ENCODE measurements at regions not wholly inside any gene's neighbourhood (a gene's known extent, or its start where the extent isn't known, plus 50 kb on each side); places are given as distances from the start of the nearest gene placed in this dataset.

DNA sequence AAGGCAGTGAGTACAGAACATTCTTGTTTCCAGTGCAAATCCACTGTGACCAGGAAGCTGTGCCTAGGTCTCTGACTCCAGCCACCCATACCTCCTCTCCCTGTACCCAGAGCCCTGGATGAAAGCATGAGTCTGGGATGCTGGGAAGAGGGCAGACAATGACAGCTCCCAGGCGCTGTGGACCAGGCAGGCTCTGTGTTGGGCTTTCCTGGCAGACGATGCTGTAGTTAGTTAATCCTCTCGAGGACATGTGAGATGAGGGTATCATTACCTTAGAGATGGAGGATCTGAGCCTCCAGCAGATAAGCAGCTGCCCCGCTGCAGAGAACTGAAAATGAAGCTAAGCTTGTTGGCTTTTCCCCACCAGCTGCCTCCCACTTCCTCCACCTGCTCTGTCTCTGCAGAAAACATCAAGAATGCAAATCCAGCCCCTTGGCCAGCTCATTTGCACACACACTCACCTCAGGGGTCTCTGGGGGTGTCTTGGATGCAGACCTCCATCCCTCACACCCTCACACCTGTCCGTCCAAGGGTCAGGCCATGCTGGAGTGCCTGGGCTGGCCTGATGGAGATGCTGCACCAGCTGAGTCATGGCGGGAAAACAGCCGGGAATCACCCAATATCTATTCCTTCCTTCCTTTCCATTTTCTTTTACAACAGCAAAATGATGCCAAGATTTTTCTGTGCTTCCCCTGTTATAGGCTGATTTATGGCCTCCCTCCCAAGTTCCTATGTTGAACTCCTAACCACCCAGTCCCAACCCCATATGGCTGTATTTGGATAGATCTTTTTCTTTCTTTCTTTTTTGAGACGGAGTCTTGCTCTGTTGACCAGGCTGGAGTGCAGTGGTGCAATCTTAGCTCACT, 94.9 kb upstream of the SEPTIN5 start:
- no peak for TF ChIP-seq CBX8 (IDR thresholded peaks at IDR 0.05; ENCODE audit: borderline replicate concordance, low read depth, low read length)
- TF ChIP-seq SP1 (IDR thresholded peaks at IDR 0.05; ENCODE audit: low read depth, low read length) = no peak
- TF ChIP-seq FOSL1 (IDR thresholded peaks at IDR 0.05; ENCODE audit: insufficient read depth, low read depth, low read length) = no peak
- TF ChIP-seq, protein P1, sequence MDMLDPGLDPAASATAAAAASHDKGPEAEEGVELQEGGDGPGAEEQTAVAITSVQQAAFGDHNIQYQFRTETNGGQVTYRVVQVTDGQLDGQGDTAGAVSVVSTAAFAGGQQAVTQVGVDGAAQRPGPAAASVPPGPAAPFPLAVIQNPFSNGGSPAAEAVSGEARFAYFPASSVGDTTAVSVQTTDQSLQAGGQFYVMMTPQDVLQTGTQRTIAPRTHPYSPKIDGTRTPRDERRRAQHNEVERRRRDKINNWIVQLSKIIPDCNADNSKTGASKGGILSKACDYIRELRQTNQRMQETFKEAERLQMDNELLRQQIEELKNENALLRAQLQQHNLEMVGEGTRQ (IDR thresholded peaks at IDR 0.05; ENCODE audit: low read length) = no peak
- no peak for TF ChIP-seq CBX5 (IDR thresholded peaks at IDR 0.05; ENCODE audit: low read depth, low read length)

Data from H1 (cell line).